Motor neuron (in vitro differentiated cells): ENCODE measurements at regions not wholly inside any gene's neighbourhood (a gene's known extent, or its start where the extent isn't known, plus 50 kb on each side); places are given as distances from the start of the nearest gene placed in this dataset.

Experiments used
- ATAC-seq, 8 experiments: fragments of 200-7000 bp; cut with Tn5 transposase; replicated peaks in 6 of 8; 2 replicates each; pipeline ENCODE4 v1.8.0; 2021; ENCODE audit warnings: mild to moderate bottlenecking in 8 of 8, moderate library complexity in 8 of 8
- H3K27ac ChIP-seq, 2 donors: fragments of 250-450 bp; sonication (Bioruptor Pico); 2 replicates each; pipeline ENCODE4 v1.9.0; 2021; ENCODE audit warnings: antibody characterized with exemption in 2 of 2, mild to moderate bottlenecking in 2 of 2, moderate library complexity in 1 of 2
- H3K4me1 ChIP-seq, 2 donors: fragments of 250-450 bp; sonication (Bioruptor Pico); replicated peaks in 1 of 2; 2 replicates each; pipeline ENCODE4 v1.6.1; 2021; ENCODE audit warnings: antibody characterized with exemption in 2 of 2, mild to moderate bottlenecking in 2 of 2, moderate library complexity in 1 of 2
- H3K4me3 ChIP-seq, 5 donors: fragments of 250-450 bp; sonication (Bioruptor Pico); 2 replicates each; pipeline ENCODE4 v1.9.0; 2021; ENCODE audit warnings: antibody characterized with exemption in 5 of 5, mild to moderate bottlenecking in 5 of 5, moderate library complexity in 4 of 5
- WGBS, 10 experiments: fragments of 450-650 bp; shearing (Covaris generic); methylation state at CpG; one replicate each; pipeline ENCODE4 v1.0.0; 2022; 5-methylcytosine and 5-hydroxymethylcytosine counted together
- in situ Hi-C, 9 experiments: fragments of 400-800 bp; cut with MboI; loops; one replicate each; pipeline ENCODE4 v1.15.0; 2021; ENCODE audit warnings: low sequenced_read_pairs in 9 of 9, low pct_unique_long_range_greater_than_20kb in 2 of 9; ENCODE audit not compliant: unreplicated experiment in 9 of 9

- H3K27ac ChIP-seq, result no peak overlapping the region
- WGBS, 10 experiments, result 67 to 100% (median 92%) methylated on average over 1 to 2 of the region's 2 CpGs; no CpG with 5 or more reads in 2 of the 10 experiments
- no peaks in the 10 kb centered on the region for H3K4me1 ChIP-seq
- in situ Hi-C loops, result loop anchor here in 2 of 9 experiments (25.0 kb wide), 1 partner anchor 188 kb away; the partner anchor contains the start of gene NFKBIA (in 2 of the 2)
- no peak overlapping the region for H3K4me3 ChIP-seq
- no peak for ATAC-seq
These were observed 67.6 kb upstream of the PSMA6 start for GRCh38 chr14:35224615-35225014.

DNA sequence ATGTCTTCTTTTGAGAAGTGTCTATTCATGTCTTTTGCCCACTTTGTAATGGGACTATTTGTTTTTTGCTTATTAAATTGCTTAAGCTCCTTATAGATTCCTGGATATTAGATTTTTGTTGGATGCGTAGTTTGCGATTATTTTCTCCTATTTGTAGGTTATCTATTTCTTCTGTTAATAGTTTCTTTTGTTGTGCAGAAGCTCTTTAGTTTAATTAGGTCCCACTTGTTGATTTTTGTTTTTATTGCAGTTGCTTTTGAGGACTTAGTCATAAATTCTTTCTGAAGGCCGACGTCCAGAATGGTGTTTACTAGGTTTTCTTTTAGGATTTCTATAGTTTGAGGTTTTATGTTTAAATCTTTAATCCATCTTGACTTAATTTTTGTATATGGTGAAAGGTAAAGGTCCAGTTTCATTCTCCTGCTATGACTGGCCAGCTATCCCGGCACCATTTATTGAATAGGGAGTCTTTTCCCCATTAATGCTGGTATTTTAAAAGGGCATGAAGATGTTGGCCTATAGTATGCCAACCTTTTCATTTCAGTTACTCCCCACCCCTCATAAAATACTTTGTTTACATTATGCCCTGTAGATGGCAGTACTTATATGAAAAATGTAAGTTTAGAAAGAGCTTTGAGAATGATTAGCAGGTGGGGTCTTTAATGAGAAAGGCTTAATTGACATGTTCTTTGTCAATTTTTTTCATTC is 62.9 kb upstream of the PSMA6 start:
- no peak overlapping the region for H3K27ac ChIP-seq
- no peaks in the 10 kb centered on the region for H3K4me1 ChIP-seq
- ATAC-seq, result no peak
- in situ Hi-C loops, result no loop called here
- WGBS, 10 experiments, result 58 to 98% (median 87%) methylated on average over 3 to 5 of the region's 5 CpGs
- H3K4me3 ChIP-seq, result no peak overlapping the region

DNA sequence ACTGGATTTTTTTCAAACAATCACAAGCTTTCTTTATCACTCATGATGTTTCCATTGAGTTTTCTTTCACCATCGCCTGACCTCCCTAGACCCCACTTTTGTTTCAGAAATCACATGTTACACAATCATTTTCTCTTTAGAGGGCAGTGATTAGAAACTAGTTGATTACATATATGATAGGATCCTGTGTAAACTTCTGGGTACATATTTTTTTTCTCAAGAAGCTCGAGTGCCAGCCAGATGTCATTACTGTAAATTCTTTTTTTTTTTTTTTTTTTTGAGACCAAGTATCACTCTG is 62.4 kb upstream of the PSMA6 start:
- 69 to 100% (median 93%) methylated on average over 1 to 2 of the region's 2 CpGs; no CpG with 5 or more reads in 1 of the 10 experiments for WGBS, 10 experiments
- in situ Hi-C loops, result no loop called here

GRCh38 chr14:35231207-35231760 is 60.9 kb upstream of the PSMA6 start:
- ATAC-seq, result peak in 3 of 8 experiments; percentile 97
- Histone ChIP-seq H3K4me3 (no peak overlapping the region), H3K4me1 (no peaks in the 10 kb centered on the region), H3K27ac (no peak overlapping the region)
- in situ Hi-C loops, result no loop called here
- 0 to 100% (median 53%) methylated on average over 1 to 2 of the region's 2 CpGs; no CpG with 5 or more reads in 1 of the 10 experiments for WGBS, 10 experiments

More for the DNA sequence above, 62.4 kb upstream of the PSMA6 start:
- no peak for ATAC-seq
- Histone ChIP-seq H3K4me1 (no peaks in the 10 kb centered on the region), H3K4me3 (no peak overlapping the region), H3K27ac (no peak overlapping the region)

- in situ Hi-C loops, result no loop called here
- peak in 1 of 8 experiments; percentile 28 for ATAC-seq
- 19 to 100% (median 77%) methylated on average over 1 to 6 of the region's 6 CpGs for WGBS, 10 experiments
- no peak overlapping the region for H3K27ac ChIP-seq
- H3K4me1 ChIP-seq, result no peaks in the 10 kb centered on the region
- H3K4me3 ChIP-seq, result no peak overlapping the region
These were observed 58.0 kb upstream of the PSMA6 start for GRCh38 chr14:35234012-35234805.

DNA sequence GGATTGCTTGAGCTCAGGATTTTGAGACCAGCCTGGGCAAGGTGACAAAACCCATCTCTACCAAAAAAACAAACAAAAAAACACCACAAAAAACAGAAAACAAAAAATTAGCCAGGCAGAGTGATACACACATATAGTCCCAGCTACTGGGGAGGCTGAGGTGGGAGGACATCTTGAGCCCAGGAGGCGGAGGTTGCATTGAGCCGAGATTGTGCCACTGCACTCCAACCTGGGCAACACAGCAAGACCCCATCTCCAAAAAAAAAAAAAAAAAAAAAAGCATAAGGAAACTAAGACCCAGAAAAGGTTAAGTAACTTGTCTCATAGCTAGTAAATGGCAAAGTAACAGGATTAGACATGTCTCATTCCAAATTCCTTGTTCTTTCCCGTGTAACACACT is 56.3 kb upstream of the PSMA6 start:
- whole genome bisulfite sequencing, 10 experiments, result 83 to 100% (median 96%) methylated on average over 1 to 3 of the region's 3 CpGs; no CpG with 5 or more reads in 1 of the 10 experiments
- H3K27ac ChIP-seq, result no peak overlapping the region
- ATAC-seq, result no peak
- H3K4me3 ChIP-seq, result no peak overlapping the region
- no peaks in the 10 kb centered on the region for H3K4me1 ChIP-seq
- in situ Hi-C loops, result no loop called here

GRCh38 chr14:35236806-35237205 is 55.4 kb upstream of the PSMA6 start:
- no peak for ATAC-seq
- in situ Hi-C loops, result no loop called here
- H3K27ac ChIP-seq, result no peak overlapping the region
- H3K4me1 ChIP-seq, result no peaks in the 10 kb centered on the region
- 83 to 100% (median 93%) methylated on average over 1 to 2 of the region's 2 CpGs; no CpG with 5 or more reads in 2 of the 10 experiments for WGBS, 10 experiments
- H3K4me3 ChIP-seq, result no peak overlapping the region

GRCh38 chr14:35240231-35240630 is 52.0 kb upstream of the PSMA6 start:
- peak in 2 of 8 experiments; percentile 49 to 83 for ATAC-seq
- 25 to 100% (median 86%) methylated on average over 1 to 2 of the region's 2 CpGs; no CpG with 5 or more reads in 1 of the 10 experiments for WGBS, 10 experiments
- Histone ChIP-seq H3K27ac (no peak overlapping the region), H3K4me1 (no peaks in the 10 kb centered on the region), H3K4me3 (no peak overlapping the region)
- in situ Hi-C loops, result no loop called here
